Panc1 (cell line): ENCODE measurements at regions not wholly inside any gene's neighbourhood (a gene's known extent, or its start where the extent isn't known, plus 50 kb on each side); places are given as distances from the start of the nearest gene placed in this dataset.

ENCODE experiments used
- ATAC-seq: fragments of 200-7000 bp; cut with Tn5 transposase; 2 replicates; pipeline ENCODE4 v1.9.1; 2020; ENCODE audit warnings: mild to moderate bottlenecking, moderate library complexity
- BruUV-seq: library from RNA; stranded (reverse); fragments of 400-500 nt; replicated peaks from 2 replicates; lab custom pipeline; 2021; lab: Mats Ljungman, UMichigan
- CTCF ChIA-PET: fragments of 300-600 bp; sonication (Branson Sonifier 250); formaldehyde crosslinking; loops from one replicate; lab custom pipeline; 2022; ENCODE audit warnings: antibody characterized with exemption; lab: Charles Lee
- POLR2A ChIA-PET: fragments of 300-600 bp; sonication (Branson Sonifier 250); formaldehyde crosslinking; loops from one replicate; lab custom pipeline; 2022; ENCODE audit warnings: antibody characterized with exemption; lab: Charles Lee
- DNase-seq: peaks from one replicate; pipeline ENCODE4 v3.0.0-alpha.2; 2010; ENCODE audit warnings: low read depth, low spot score
- H3K27ac ChIP-seq: 2 replicates; pipeline ENCODE4 v1.5.1; 2011; ENCODE audit warnings: mild to moderate bottlenecking, low read length, inconsistent platforms
- H3K27me3 ChIP-seq: fragments of 200-500 bp; sonication (Bioruptor generic); 2 replicates; pipeline ENCODE4 v1.6.0; 2014; ENCODE audit warnings: low read length, inconsistent platforms; ENCODE audit not compliant: control insufficient read depth, insufficient read depth
- H3K36me3 ChIP-seq: fragments of 200-500 bp; sonication (Bioruptor generic); 2 replicates; pipeline ENCODE4 v1.5.1; 2014; ENCODE audit warnings: inconsistent platforms, mild to moderate bottlenecking, low read length, moderate library complexity; ENCODE audit not compliant: control insufficient read depth, insufficient read depth
- H3K4me1 ChIP-seq: 2 replicates; pipeline ENCODE4 v1.5.1; 2011; ENCODE audit warnings: inconsistent platforms, mild to moderate bottlenecking, low read length, moderate library complexity; ENCODE audit not compliant: control insufficient read depth, insufficient read depth
- H3K4me3 ChIP-seq, 2 experiments: 2 replicates each; pipeline ENCODE4 v1.5.1; 2011 to 2012; ENCODE audit warnings: low read depth in 2 of 2, low read length in 2 of 2, mild to moderate bottlenecking in 2 of 2, inconsistent platforms in 1 of 2, moderate library complexity in 1 of 2
- H3K9me3 ChIP-seq: fragments of 200-500 bp; sonication (Bioruptor generic); 2 replicates; pipeline ENCODE4 v1.5.1; 2014; ENCODE audit warnings: low read depth, mild to moderate bottlenecking, inconsistent platforms, low read length, moderate library complexity; ENCODE audit not compliant: control insufficient read depth, insufficient read depth
- CTCF ChIP-seq: fragments of 450-650 bp; IDR thresholded peaks from 2 replicates; pipeline ENCODE4 v1.5.1; 2017; ENCODE audit warnings: mild to moderate bottlenecking
- POLR2AphosphoS5 ChIP-seq: IDR thresholded peaks from 2 replicates; pipeline ENCODE4 v1.6.1; 2012; ENCODE audit warnings: mild to moderate bottlenecking, low read depth, low read length, moderate library complexity
- SIN3A ChIP-seq: IDR thresholded peaks from 2 replicates; pipeline ENCODE4 v1.6.1; 2012; ENCODE audit warnings: low read depth, mild to moderate bottlenecking, low read length, moderate library complexity, borderline replicate concordance; ENCODE audit not compliant: insufficient read depth
- TCF7L2 ChIP-seq: IDR thresholded peaks from 2 replicates; pipeline ENCODE4 v1.6.1; 2011; ENCODE audit warnings: mild to moderate bottlenecking, low read depth, low read length, inconsistent platforms
- in situ Hi-C: cut with HindIII; loops from 2 replicates; pipeline ENCODE4 v1.10.0; 2016; ENCODE audit warnings: low sequenced_read_pairs, low pct_unique_long_range_greater_than_20kb
- intact Hi-C: fragments of 100-400 bp; cut with micrococcal nuclease; formaldehyde crosslinking; loops from one replicate; pipeline ENCODE4 v1.10.0; 2022; ENCODE audit not compliant: unreplicated experiment
- TF ChIP-seq, protein P1 (sequence below), 2 experiments: IDR thresholded peaks; 2 replicates each; pipeline ENCODE4 v1.6.1; 2011 to 2012; ENCODE audit warnings: low read depth in 2 of 2, control low read depth in 1 of 2, low read length in 1 of 2, mild to moderate bottlenecking in 1 of 2, moderate library complexity in 1 of 2; ENCODE audit not compliant: insufficient read depth in 1 of 2

GRCh38 chr1:175890958-175891357 is 147.6 kb upstream of the TNR start:
- H3K36me3 ChIP-seq: no peaks in the 10 kb centered on the region
- ATAC-seq (no peak), DNase-seq (no peak)
- H3K27me3 ChIP-seq: no peaks in the 10 kb centered on the region
- no peak overlapping the region for H3K4me3 ChIP-seq
- in situ Hi-C loops: no loop called here
- TF ChIP-seq POLR2AphosphoS5 (no peak), SIN3A (no peak), TCF7L2 (no peak), CTCF (no peak)
- TF ChIP-seq, protein P1, sequence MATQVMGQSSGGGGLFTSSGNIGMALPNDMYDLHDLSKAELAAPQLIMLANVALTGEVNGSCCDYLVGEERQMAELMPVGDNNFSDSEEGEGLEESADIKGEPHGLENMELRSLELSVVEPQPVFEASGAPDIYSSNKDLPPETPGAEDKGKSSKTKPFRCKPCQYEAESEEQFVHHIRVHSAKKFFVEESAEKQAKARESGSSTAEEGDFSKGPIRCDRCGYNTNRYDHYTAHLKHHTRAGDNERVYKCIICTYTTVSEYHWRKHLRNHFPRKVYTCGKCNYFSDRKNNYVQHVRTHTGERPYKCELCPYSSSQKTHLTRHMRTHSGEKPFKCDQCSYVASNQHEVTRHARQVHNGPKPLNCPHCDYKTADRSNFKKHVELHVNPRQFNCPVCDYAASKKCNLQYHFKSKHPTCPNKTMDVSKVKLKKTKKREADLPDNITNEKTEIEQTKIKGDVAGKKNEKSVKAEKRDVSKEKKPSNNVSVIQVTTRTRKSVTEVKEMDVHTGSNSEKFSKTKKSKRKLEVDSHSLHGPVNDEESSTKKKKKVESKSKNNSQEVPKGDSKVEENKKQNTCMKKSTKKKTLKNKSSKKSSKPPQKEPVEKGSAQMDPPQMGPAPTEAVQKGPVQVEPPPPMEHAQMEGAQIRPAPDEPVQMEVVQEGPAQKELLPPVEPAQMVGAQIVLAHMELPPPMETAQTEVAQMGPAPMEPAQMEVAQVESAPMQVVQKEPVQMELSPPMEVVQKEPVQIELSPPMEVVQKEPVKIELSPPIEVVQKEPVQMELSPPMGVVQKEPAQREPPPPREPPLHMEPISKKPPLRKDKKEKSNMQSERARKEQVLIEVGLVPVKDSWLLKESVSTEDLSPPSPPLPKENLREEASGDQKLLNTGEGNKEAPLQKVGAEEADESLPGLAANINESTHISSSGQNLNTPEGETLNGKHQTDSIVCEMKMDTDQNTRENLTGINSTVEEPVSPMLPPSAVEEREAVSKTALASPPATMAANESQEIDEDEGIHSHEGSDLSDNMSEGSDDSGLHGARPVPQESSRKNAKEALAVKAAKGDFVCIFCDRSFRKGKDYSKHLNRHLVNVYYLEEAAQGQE (IDR thresholded peaks at IDR 0.05; ENCODE audit: insufficient read depth in 1 of 2, low read depth in 2 of 2, low read length in 1 of 2): no peak
- no TSS peak for BruUV-seq
- no peaks in the 10 kb centered on the region for H3K9me3 ChIP-seq
- no peak overlapping the region for H3K27ac ChIP-seq
- intact Hi-C loops: no loop called here
- H3K4me1 ChIP-seq: no peaks in the 10 kb centered on the region
- ChIA-PET CTCF (no interaction called here), POLR2A (no interaction called here)

- H3K4me3 ChIP-seq: no peak overlapping the region
- no peak for ATAC-seq
- H3K36me3 ChIP-seq: no peaks in the 10 kb centered on the region
- BruUV-seq: no TSS peak
- TF ChIP-seq SIN3A (no peak), CTCF (no peak), POLR2AphosphoS5 (no peak), TCF7L2 (no peak)
- TF ChIP-seq, protein P1 (IDR thresholded peaks at IDR 0.05; ENCODE audit: insufficient read depth in 1 of 2, low read depth in 2 of 2, low read length in 1 of 2): no peak
- no peaks in the 10 kb centered on the region for H3K9me3 ChIP-seq
- ChIA-PET POLR2A (no interaction called here), CTCF (no interaction called here)
- H3K4me1 ChIP-seq: no peaks in the 10 kb centered on the region
- DNase-seq: no peak
- no peaks in the 10 kb centered on the region for H3K27me3 ChIP-seq
- in situ Hi-C loops: no loop called here
- intact Hi-C loops: loop anchor here (5.0 to 10.0 kb wide), 3 partner anchors 415 to 735 kb away; no protein-coding TSS in a partner anchor
- H3K27ac ChIP-seq: no peak overlapping the region
Measured at GRCh38 chr1:175889848-175890247, 146.5 kb upstream of the TNR start.
